ENCODE measurements at regions not wholly inside any gene's neighbourhood (a gene's known extent, or its start where the extent isn't known, plus 50 kb on each side); places are given as distances from the start of the nearest gene placed in this dataset.

DNA sequence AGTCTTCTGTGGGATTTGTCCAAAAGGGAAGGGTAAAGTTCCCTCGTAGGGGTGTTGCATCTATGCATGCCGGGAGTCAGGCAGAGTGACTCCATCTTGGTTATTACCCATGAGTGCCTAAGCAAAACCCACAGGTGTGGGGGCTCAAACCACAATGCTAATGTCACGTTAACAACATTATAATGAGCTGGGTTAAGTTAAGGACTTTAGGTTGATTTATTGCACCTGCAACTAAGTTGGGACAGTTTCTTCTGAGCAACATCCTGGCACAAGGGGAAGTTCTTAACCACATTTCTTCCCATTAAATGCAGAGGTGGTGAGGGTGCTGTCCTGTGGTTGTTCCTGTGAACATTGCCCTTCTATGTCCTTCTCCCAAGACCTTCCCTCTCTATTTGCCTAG, 1596.8 kb upstream of the SLC39A10 start:
- TF ChIP-seq FOXJ3 (CRISPR knock-in tag; IDR thresholded peaks at IDR 0.05) (no peak), SMC3 (IDR thresholded peaks at IDR 0.05; ENCODE audit: low read depth, low read length) (no peak), RAD21 (IDR thresholded peaks at IDR 0.05; ENCODE audit: low read length) (no peak), SIN3A (IDR thresholded peaks at IDR 0.05; ENCODE audit: borderline replicate concordance, low read depth, low read length) (no peak), MEF2A (IDR thresholded peaks at IDR 0.05; ENCODE audit: borderline replicate concordance, low read depth) (no peak), JUND (IDR thresholded peaks at IDR 0.05) (no peak), EP300 (IDR thresholded peaks at IDR 0.05; ENCODE audit: borderline replicate concordance in 1 of 2, low read depth in 1 of 2, low read length in 1 of 2) (no peak), TAF1 (IDR thresholded peaks at IDR 0.05; ENCODE audit: borderline replicate concordance, low read depth, low read length) (no peak)
- TF ChIP-seq, protein P1, sequence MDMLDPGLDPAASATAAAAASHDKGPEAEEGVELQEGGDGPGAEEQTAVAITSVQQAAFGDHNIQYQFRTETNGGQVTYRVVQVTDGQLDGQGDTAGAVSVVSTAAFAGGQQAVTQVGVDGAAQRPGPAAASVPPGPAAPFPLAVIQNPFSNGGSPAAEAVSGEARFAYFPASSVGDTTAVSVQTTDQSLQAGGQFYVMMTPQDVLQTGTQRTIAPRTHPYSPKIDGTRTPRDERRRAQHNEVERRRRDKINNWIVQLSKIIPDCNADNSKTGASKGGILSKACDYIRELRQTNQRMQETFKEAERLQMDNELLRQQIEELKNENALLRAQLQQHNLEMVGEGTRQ (IDR thresholded peaks at IDR 0.05; ENCODE audit: borderline replicate concordance, low read depth, low read length), result no peak
- TF ChIP-seq, protein P2, sequence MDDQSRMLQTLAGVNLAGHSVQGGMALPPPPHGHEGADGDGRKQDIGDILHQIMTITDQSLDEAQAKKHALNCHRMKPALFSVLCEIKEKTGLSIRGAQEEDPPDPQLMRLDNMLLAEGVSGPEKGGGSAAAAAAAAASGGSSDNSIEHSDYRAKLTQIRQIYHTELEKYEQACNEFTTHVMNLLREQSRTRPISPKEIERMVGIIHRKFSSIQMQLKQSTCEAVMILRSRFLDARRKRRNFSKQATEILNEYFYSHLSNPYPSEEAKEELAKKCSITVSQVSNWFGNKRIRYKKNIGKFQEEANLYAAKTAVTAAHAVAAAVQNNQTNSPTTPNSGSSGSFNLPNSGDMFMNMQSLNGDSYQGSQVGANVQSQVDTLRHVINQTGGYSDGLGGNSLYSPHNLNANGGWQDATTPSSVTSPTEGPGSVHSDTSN (IDR thresholded peaks at IDR 0.05), result no peak
- TF ChIP-seq, protein P3, sequence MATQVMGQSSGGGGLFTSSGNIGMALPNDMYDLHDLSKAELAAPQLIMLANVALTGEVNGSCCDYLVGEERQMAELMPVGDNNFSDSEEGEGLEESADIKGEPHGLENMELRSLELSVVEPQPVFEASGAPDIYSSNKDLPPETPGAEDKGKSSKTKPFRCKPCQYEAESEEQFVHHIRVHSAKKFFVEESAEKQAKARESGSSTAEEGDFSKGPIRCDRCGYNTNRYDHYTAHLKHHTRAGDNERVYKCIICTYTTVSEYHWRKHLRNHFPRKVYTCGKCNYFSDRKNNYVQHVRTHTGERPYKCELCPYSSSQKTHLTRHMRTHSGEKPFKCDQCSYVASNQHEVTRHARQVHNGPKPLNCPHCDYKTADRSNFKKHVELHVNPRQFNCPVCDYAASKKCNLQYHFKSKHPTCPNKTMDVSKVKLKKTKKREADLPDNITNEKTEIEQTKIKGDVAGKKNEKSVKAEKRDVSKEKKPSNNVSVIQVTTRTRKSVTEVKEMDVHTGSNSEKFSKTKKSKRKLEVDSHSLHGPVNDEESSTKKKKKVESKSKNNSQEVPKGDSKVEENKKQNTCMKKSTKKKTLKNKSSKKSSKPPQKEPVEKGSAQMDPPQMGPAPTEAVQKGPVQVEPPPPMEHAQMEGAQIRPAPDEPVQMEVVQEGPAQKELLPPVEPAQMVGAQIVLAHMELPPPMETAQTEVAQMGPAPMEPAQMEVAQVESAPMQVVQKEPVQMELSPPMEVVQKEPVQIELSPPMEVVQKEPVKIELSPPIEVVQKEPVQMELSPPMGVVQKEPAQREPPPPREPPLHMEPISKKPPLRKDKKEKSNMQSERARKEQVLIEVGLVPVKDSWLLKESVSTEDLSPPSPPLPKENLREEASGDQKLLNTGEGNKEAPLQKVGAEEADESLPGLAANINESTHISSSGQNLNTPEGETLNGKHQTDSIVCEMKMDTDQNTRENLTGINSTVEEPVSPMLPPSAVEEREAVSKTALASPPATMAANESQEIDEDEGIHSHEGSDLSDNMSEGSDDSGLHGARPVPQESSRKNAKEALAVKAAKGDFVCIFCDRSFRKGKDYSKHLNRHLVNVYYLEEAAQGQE (IDR thresholded peaks at IDR 0.05; ENCODE audit: low read depth, low read length), result no peak
- TF ChIP-seq, protein P4, sequence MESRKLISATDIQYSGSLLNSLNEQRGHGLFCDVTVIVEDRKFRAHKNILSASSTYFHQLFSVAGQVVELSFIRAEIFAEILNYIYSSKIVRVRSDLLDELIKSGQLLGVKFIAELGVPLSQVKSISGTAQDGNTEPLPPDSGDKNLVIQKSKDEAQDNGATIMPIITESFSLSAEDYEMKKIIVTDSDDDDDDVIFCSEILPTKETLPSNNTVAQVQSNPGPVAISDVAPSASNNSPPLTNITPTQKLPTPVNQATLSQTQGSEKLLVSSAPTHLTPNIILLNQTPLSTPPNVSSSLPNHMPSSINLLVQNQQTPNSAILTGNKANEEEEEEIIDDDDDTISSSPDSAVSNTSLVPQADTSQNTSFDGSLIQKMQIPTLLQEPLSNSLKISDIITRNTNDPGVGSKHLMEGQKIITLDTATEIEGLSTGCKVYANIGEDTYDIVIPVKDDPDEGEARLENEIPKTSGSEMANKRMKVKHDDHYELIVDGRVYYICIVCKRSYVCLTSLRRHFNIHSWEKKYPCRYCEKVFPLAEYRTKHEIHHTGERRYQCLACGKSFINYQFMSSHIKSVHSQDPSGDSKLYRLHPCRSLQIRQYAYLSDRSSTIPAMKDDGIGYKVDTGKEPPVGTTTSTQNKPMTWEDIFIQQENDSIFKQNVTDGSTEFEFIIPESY (IDR thresholded peaks at IDR 0.05; ENCODE audit: borderline replicate concordance, low read depth), result no peak
- no peak for DNase-seq
- H4K20me1 ChIP-seq (ENCODE audit: insufficient read depth), result no peaks in the 10 kb centered on the region
- no peak overlapping the region for H2AFZ ChIP-seq (ENCODE audit: low read depth)
- H3K79me2 ChIP-seq (ENCODE audit: insufficient read depth), result no peaks in the 10 kb centered on the region
- no peaks in the 10 kb centered on the region for H3K9me2 ChIP-seq
- H3K9me3 ChIP-seq, result peaks cover 7% of the 10 kb centered on the region; the same call in 1 of the 2 replicates
- ChIA-PET POLR2A (no interaction called here), CTCF (no interaction called here)
- no peak overlapping the region for H3K4me3 ChIP-seq (ENCODE audit: low read depth in 2 of 2, low read length in 1 of 2)
- peaks cover under 1% of the 10 kb centered on the region for H3F3A ChIP-seq (replicated peaks; ENCODE audit: insufficient read depth)
- H3K27ac ChIP-seq (ENCODE audit: low read depth in 2 of 2, low read length in 1 of 2), result no peak overlapping the region
- no peaks in the 10 kb centered on the region for H3K36me3 ChIP-seq (replicated peaks in 1 of 2; ENCODE audit: control insufficient read depth in 1 of 2, insufficient read depth in 2 of 2, low read length in 1 of 2)
- no peaks in the 10 kb centered on the region for H3K27me3 ChIP-seq (ENCODE audit: insufficient read depth)
- no peaks in the 10 kb centered on the region for H3K4me1 ChIP-seq (ENCODE audit: control insufficient read depth in 1 of 2, insufficient read depth in 2 of 2, low read depth in 1 of 2, low read length in 1 of 2)
- no peak overlapping the region for H3K4me2 ChIP-seq
- no peak overlapping the region for H3K9ac ChIP-seq
- 26% methylated on average over 3 of the region's 3 CpGs for WGBS (ENCODE audit: low lambda C conversion rate)
